HepG2 (cell line): ENCODE measurements at regions not wholly inside any gene's neighbourhood (a gene's known extent, or its start where the extent isn't known, plus 50 kb on each side); places are given as distances from the start of the nearest gene placed in this dataset.

ENCODE experiments used
- ATAC-seq: fragments of 200-7000 bp; cut with Tn5 transposase; 3 replicates; pipeline ENCODE4 v1.9.1; 2020; ENCODE audit warnings: mild to moderate bottlenecking, moderate library complexity
- BruUV-seq: library from RNA; stranded (reverse); fragments of 400-500 nt; replicated peaks from 2 replicates; lab custom pipeline; 2021; lab: Mats Ljungman, UMichigan
- CTCF ChIA-PET: fragments of 300-600 bp; formaldehyde crosslinking; extraction: SDS; loops from one replicate; lab custom pipeline; 2021; ENCODE audit warnings: low total read pairs, inconsistent platforms, low intra/inter-chr PET ratio; lab: Yijun Ruan, JAX
- POLR2A ChIA-PET: fragments of 350-600 bp; sonication (Branson Sonifier 250); formaldehyde crosslinking; loops from one replicate; lab custom pipeline; 2020; ENCODE audit warnings: antibody characterized with exemption, inconsistent platforms; lab: Yijun Ruan, JAX
- DNase-seq: peaks from one replicate; pipeline ENCODE4 v3.0.0-alpha.2; 2015; ENCODE audit warnings: low spot score
- FAIRE-seq: peaks from 3 replicates; lab custom pipeline; 2011; peaks lifted over from hg19 to GRCh38; lab: Jason Lieb, UNC
- H2AFZ ChIP-seq: one replicate; pipeline ENCODE4 v1.6.1; 2011; ENCODE audit warnings: low read length, inconsistent platforms
- H3K27ac ChIP-seq: fragments of 300-600 bp; 3 replicates; pipeline ENCODE4 v1.8.0; 2011; ENCODE audit warnings: mixed run types, mild to moderate bottlenecking, mixed read lengths, low read length, inconsistent platforms; ENCODE audit not compliant: insufficient read depth; ENCODE audit errors: extremely low read length
- H3K27me3 ChIP-seq, 2 experiments: fragments of 200-600 bp in 1 of 2; 2 replicates in 1 of 2; 3 replicates in 1 of 2; pipeline versions ENCODE4 v1.6.0 to v1.8.0; 2011; ENCODE audit warnings: low read length in 2 of 2, mild to moderate bottlenecking in 2 of 2, moderate library complexity in 2 of 2, inconsistent platforms in 1 of 2; ENCODE audit not compliant: insufficient read depth in 2 of 2, control insufficient read depth in 1 of 2
- H3K36me3 ChIP-seq, 2 experiments: fragments of 200-600 bp in 1 of 2; replicated peaks in 1 of 2; 2 replicates in 1 of 2; 3 replicates in 1 of 2; pipeline versions ENCODE4 v1.5.1 to v1.8.0; 2011; ENCODE audit warnings: low read length in 2 of 2, inconsistent platforms in 1 of 2; ENCODE audit not compliant: insufficient read depth in 2 of 2, control insufficient read depth in 1 of 2
- H3K4me1 ChIP-seq: 2 replicates; pipeline ENCODE4 v1.5.1; 2012; ENCODE audit warnings: low read length, inconsistent platforms; ENCODE audit not compliant: insufficient read depth
- H3K4me2 ChIP-seq: 2 replicates; pipeline ENCODE4 v1.6.0; 2011; ENCODE audit warnings: low read depth, low read length, inconsistent platforms
- H3K4me3 ChIP-seq, 3 experiments: fragments of 200-600 bp in 1 of 3; sonication (generic), shearing (Covaris generic) in 1 of 3; replicated peaks in 1 of 3; 2 replicates each; pipeline ENCODE4 v1.5.1; 2011 to 2016; ENCODE audit warnings: low read length in 3 of 3, inconsistent platforms in 2 of 3, low read depth in 2 of 3, mild to moderate bottlenecking in 2 of 3, control low read depth in 1 of 3, mixed read lengths in 1 of 3; ENCODE audit not compliant: insufficient read depth in 1 of 3
- H3K79me2 ChIP-seq: one replicate; pipeline ENCODE4 v1.6.1; 2011; ENCODE audit warnings: low read length, inconsistent platforms; ENCODE audit not compliant: insufficient read depth
- H3K9ac ChIP-seq: 2 replicates; pipeline ENCODE4 v1.6.0; 2011; ENCODE audit warnings: mild to moderate bottlenecking, low read depth, low read length, inconsistent platforms; ENCODE audit not compliant: insufficient read depth
- H3K9me3 ChIP-seq: 2 replicates; pipeline ENCODE4 v1.5.1; 2012; ENCODE audit warnings: mild to moderate bottlenecking, low read length
- H4K20me1 ChIP-seq: 2 replicates; pipeline ENCODE4 v1.6.0; 2011; ENCODE audit warnings: inconsistent platforms, mild to moderate bottlenecking, low read length, moderate library complexity; ENCODE audit not compliant: insufficient read depth
- NFRKB ChIP-seq: fragments of 450-650 bp; IDR thresholded peaks from 2 replicates; pipeline ENCODE4 v1.6.1; 2017
- ZNF224 ChIP-seq: sonication (generic); formaldehyde crosslinking; IDR thresholded peaks from 2 replicates; pipeline ENCODE4 v1.5.0; 2020; ENCODE audit warnings: mild to moderate bottlenecking, missing genetic modification reagents
- ZNF292 ChIP-seq: sonication (generic); formaldehyde crosslinking; IDR thresholded peaks from 2 replicates; pipeline ENCODE4 v1.8.1; 2022; ENCODE audit warnings: mild to moderate bottlenecking, low read depth, missing genetic modification reagents, borderline replicate concordance
- ZNF879 ChIP-seq: sonication (generic); formaldehyde crosslinking; IDR thresholded peaks from 2 replicates; pipeline ENCODE4 v1.8.1; 2023; ENCODE audit warnings: missing genetic modification reagents
- ZNF883 ChIP-seq: sonication (generic); formaldehyde crosslinking; IDR thresholded peaks from 2 replicates; pipeline ENCODE4 v1.5.1; 2020; ENCODE audit warnings: mild to moderate bottlenecking, missing genetic modification reagents; ENCODE audit errors: not compliant biosample characterization
- ZSCAN20 ChIP-seq: sonication (generic); formaldehyde crosslinking; IDR thresholded peaks from 2 replicates; pipeline ENCODE4 v1.4.0; 2020; ENCODE audit warnings: missing genetic modification reagents, mild to moderate bottlenecking, borderline replicate concordance
- WGBS: methylation state at CpG from one replicate; pipeline ENCODE4 v1.1.6; 2017; ENCODE audit warnings: low lambda C conversion rate; 5-methylcytosine and 5-hydroxymethylcytosine counted together
- in situ Hi-C: cut with HindIII; loops from 2 replicates; pipeline ENCODE4 v1.10.0; 2017; ENCODE audit warnings: low pct_unique_long_range_greater_than_20kb; ENCODE audit not compliant: extremely low pct_ligation_motif_present
- intact Hi-C: fragments of 100-400 bp; cut with micrococcal nuclease; formaldehyde crosslinking; loops from one replicate; pipeline ENCODE4 v1.10.0; 2022; ENCODE audit not compliant: unreplicated experiment
- TF ChIP-seq, protein P1 (sequence below): sonication (generic); formaldehyde crosslinking; IDR thresholded peaks from 2 replicates; pipeline ENCODE4 v1.4.0; 2020; ENCODE audit warnings: missing genetic modification reagents
- TF ChIP-seq, protein P2 (sequence below): sonication (generic); formaldehyde crosslinking; IDR thresholded peaks from 2 replicates; pipeline ENCODE4 v1.8.1; 2022; ENCODE audit warnings: mild to moderate bottlenecking, missing genetic modification reagents

DNA sequence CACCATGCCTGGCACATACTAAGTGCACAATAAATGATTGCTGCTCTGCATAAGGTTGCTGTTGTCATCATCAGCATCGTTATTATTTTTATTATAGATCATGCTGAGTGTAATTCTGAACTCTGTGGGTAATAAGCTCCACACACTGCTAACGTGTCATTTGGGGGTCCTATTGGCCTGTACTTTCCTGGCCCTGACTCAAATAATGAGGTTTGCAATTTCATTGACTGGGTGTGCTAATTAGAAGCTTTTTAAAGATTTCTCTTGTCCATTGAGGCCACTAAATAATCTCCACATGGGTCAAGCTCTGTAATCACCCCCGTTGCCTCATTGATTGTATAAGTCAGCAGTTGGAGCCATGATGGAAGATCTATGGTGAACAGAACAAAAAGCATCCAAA lies 320.8 kb upstream of the TMPO start:
- Histone ChIP-seq H3K4me1 (no peaks in the 10 kb centered on the region), H3K36me3 (no peaks in the 10 kb centered on the region), H3K4me3 (no peak overlapping the region), H3K27ac (no peak overlapping the region), H3K9me3 (no peaks in the 10 kb centered on the region), H3K9ac (no peak overlapping the region), H3K27me3 (no peaks in the 10 kb centered on the region), H3K79me2 (no peaks in the 10 kb centered on the region), H4K20me1 (no peaks in the 10 kb centered on the region)
- no peak for FAIRE-seq
- no peak for ATAC-seq
- WGBS, result 0% methylated on average over 3 of the region's 3 CpGs
- intact Hi-C loops, result no loop called here
- in situ Hi-C loops, result no loop called here
- POLR2A ChIA-PET, result no interaction called here
- DNase-seq, result no peak
- TF ChIP-seq NFRKB (no peak), ZNF224 (no peak), ZNF879 (no peak), ZNF883 (CRISPR knock-in tag) (no peak), ZNF292 (CRISPR knock-in tag) (no peak), ZSCAN20 (CRISPR knock-in tag) (no peak)
- TF ChIP-seq, protein P1, sequence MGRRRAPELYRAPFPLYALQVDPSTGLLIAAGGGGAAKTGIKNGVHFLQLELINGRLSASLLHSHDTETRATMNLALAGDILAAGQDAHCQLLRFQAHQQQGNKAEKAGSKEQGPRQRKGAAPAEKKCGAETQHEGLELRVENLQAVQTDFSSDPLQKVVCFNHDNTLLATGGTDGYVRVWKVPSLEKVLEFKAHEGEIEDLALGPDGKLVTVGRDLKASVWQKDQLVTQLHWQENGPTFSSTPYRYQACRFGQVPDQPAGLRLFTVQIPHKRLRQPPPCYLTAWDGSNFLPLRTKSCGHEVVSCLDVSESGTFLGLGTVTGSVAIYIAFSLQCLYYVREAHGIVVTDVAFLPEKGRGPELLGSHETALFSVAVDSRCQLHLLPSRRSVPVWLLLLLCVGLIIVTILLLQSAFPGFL (CRISPR knock-in tag), result no peak
- TF ChIP-seq, protein P2, sequence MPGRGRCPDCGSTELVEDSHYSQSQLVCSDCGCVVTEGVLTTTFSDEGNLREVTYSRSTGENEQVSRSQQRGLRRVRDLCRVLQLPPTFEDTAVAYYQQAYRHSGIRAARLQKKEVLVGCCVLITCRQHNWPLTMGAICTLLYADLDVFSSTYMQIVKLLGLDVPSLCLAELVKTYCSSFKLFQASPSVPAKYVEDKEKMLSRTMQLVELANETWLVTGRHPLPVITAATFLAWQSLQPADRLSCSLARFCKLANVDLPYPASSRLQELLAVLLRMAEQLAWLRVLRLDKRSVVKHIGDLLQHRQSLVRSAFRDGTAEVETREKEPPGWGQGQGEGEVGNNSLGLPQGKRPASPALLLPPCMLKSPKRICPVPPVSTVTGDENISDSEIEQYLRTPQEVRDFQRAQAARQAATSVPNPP (CRISPR knock-in tag), result no peak
- TF ChIP-seq, all 625 proteins: peak for 0
- CTCF ChIA-PET, result no interaction called here
- Histone ChIP-seq H3K4me2 (no peak overlapping the region), H2AFZ (no peak overlapping the region)
- BruUV-seq, result no TSS peak
